HG02943 (cell line): ENCODE measurements at regions not wholly inside any gene's neighbourhood (a gene's known extent, or its start where the extent isn't known, plus 50 kb on each side); places are given as distances from the start of the nearest gene placed in this dataset.
"Not testable (repeated sequence)": the region's sequence is repeated elsewhere in the genome, so short reads cannot be mapped to it uniquely, and the experiment has no call there.

Source experiments
- ATAC-seq: cut with Tn5 transposase; IDR thresholded peaks from one replicate; pipeline ENCODE4 v1.9.1; 2021; ENCODE audit warnings: mild to moderate bottlenecking, low read depth, moderate library complexity; ENCODE audit not compliant: unreplicated experiment

- no peak for ATAC-seq
Measured at GRCh38 chr10:124324856-124325632, 93.7 kb downstream of the OAT start.

GRCh38 chr10:124324451-124324850, 94.3 kb downstream of the OAT start:
- no peak for ATAC-seq

GRCh38 chr10:124323806-124324205, 94.9 kb downstream of the OAT start:
- no peak for ATAC-seq

- ATAC-seq: no peak
Measured at GRCh38 chr10:124323111-124323725, 95.5 kb downstream of the OAT start.

GRCh38 chr10:124322191-124322980, 96.3 kb downstream of the OAT start:
- no peak for ATAC-seq

GRCh38 chr10:124321433-124322089, 97.2 kb downstream of the OAT start:
- no peak for ATAC-seq

- ATAC-seq: no peak
Measured at GRCh38 chr10:124320778-124321432, 97.8 kb downstream of the OAT start.

GRCh38 chr10:124319926-124320391, 98.8 kb downstream of the OAT start:
- ATAC-seq: no peak

- not testable (repeated sequence) for ATAC-seq
Measured at GRCh38 chr10:124319520-124319919, 99.2 kb downstream of the OAT start.

GRCh38 chr10:124318811-124319210, 99.9 kb downstream of the OAT start:
- no peak for ATAC-seq

- no peak for ATAC-seq
Measured at GRCh38 chr10:124318076-124318475, 100.6 kb downstream of the OAT start.

GRCh38 chr10:124316326-124316725, 102.4 kb downstream of the OAT start:
- no peak for ATAC-seq

GRCh38 chr10:124315591-124316270, 103.0 kb downstream of the OAT start:
- no peak for ATAC-seq

- ATAC-seq: no peak
Measured at GRCh38 chr10:124313374-124313773, 105.3 kb downstream of the OAT start.

- no peak for ATAC-seq
Measured at GRCh38 chr10:124308811-124309210, 109.9 kb downstream of the OAT start.

GRCh38 chr10:124308056-124308645, 110.6 kb downstream of the OAT start:
- no peak for ATAC-seq

GRCh38 chr10:124307591-124307990, 111.1 kb downstream of the OAT start:
- no peak for ATAC-seq

- no peak for ATAC-seq
Measured at GRCh38 chr10:124306922-124307371, 111.8 kb downstream of the OAT start.

- ATAC-seq: no peak
Measured at GRCh38 chr10:124306520-124306919, 112.2 kb downstream of the OAT start.
